Middle frontal gyrus (tissue), 1 donor: ENCODE measurements at regions not wholly inside any gene's neighbourhood (a gene's known extent, or its start where the extent isn't known, plus 50 kb on each side); places are given as distances from the start of the nearest gene placed in this dataset.
A peak's percentile ranks its signal among the peaks of the same experiment; 100 is the strongest.

Experiments used
- DNase-seq: peaks from one replicate; pipeline ENCODE4 v3.0.0-alpha.2; 2015; ENCODE audit warnings: low spot score; ENCODE audit errors: extremely low spot score

- peak; percentile 20 for DNase-seq
These were observed 161.8 kb downstream of the PALM2AKAP2 start for GRCh38 chr9:109941771-109942170.

- no peak for DNase-seq
These were observed 165.6 kb downstream of the PALM2AKAP2 start for GRCh38 chr9:109945573-109945972.

- no peak for DNase-seq
These were observed 168.5 kb downstream of the PALM2AKAP2 start for GRCh38 chr9:109948453-109948852.

- no peak for DNase-seq
These were observed 170.9 kb downstream of the PALM2AKAP2 start for GRCh38 chr9:109950710-109951443.

GRCh38 chr9:109953300-109953699 lies 173.3 kb downstream of the PALM2AKAP2 start:
- DNase-seq = no peak

GRCh38 chr9:109953813-109954497 lies 174.0 kb downstream of the PALM2AKAP2 start:
- no peak for DNase-seq

- no peak for DNase-seq
These were observed 176.9 kb downstream of the PALM2AKAP2 start for GRCh38 chr9:109956717-109957440.

- DNase-seq = no peak
These were observed 179.7 kb downstream of the PALM2AKAP2 start for GRCh38 chr9:109959679-109960078.

- no peak for DNase-seq
These were observed 181.6 kb downstream of the PALM2AKAP2 start for GRCh38 chr9:109961626-109962025.

- no peak for DNase-seq
These were observed 182.2 kb downstream of the PALM2AKAP2 start for GRCh38 chr9:109962215-109962614.

GRCh38 chr9:109963079-109963478 lies 183.1 kb downstream of the PALM2AKAP2 start:
- DNase-seq = no peak

- no peak for DNase-seq
These were observed 186.8 kb downstream of the PALM2AKAP2 start for GRCh38 chr9:109966643-109967368.

- no peak for DNase-seq
These were observed 187.9 kb downstream of the PALM2AKAP2 start for GRCh38 chr9:109967651-109968642.

GRCh38 chr9:109969011-109969410 lies 189.0 kb downstream of the PALM2AKAP2 start:
- DNase-seq = no peak

GRCh38 chr9:109969573-109970237 lies 189.7 kb downstream of the PALM2AKAP2 start:
- no peak for DNase-seq

- DNase-seq = no peak
These were observed 191.2 kb downstream of the PALM2AKAP2 start for GRCh38 chr9:109971226-109971625.

- DNase-seq = no peak
These were observed 192.3 kb downstream of the PALM2AKAP2 start for GRCh38 chr9:109972026-109972882.

GRCh38 chr9:109973336-109973735 lies 193.3 kb downstream of the PALM2AKAP2 start:
- DNase-seq = no peak
